Calu3 (cell line): ENCODE measurements at regions not wholly inside any gene's neighbourhood (a gene's known extent, or its start where the extent isn't known, plus 50 kb on each side); places are given as distances from the start of the nearest gene placed in this dataset.

ENCODE experiments used
- BruUV-seq: library from RNA; stranded (reverse); fragments of 400-500 nt; replicated peaks from 2 replicates; lab custom pipeline; 2021; lab: Mats Ljungman, UMichigan
- CTCF ChIA-PET: fragments of 300-600 bp; sonication (Branson Sonifier 250); formaldehyde crosslinking; loops from one replicate; lab custom pipeline; 2022; ENCODE audit warnings: antibody characterized with exemption; lab: Charles Lee
- DNase-seq: peaks from one replicate; pipeline ENCODE4 v3.0.0; 2022
- H3K27ac Mint-ChIP-seq: one replicate; pipeline ENCODE4 v1.8.0; 2022; ENCODE audit warnings: mixed read lengths; ENCODE audit not compliant: unreplicated experiment
- H3K27me3 Mint-ChIP-seq: one replicate; pipeline ENCODE4 v1.8.0; 2022; ENCODE audit warnings: mixed read lengths; ENCODE audit not compliant: unreplicated experiment
- H3K36me3 Mint-ChIP-seq: one replicate; pipeline ENCODE4 v1.8.0; 2022; ENCODE audit warnings: mild to moderate bottlenecking, moderate library complexity, mixed read lengths; ENCODE audit not compliant: insufficient read depth, unreplicated experiment
- H3K4me1 Mint-ChIP-seq: one replicate; pipeline ENCODE4 v1.8.0; 2022; ENCODE audit warnings: mild to moderate bottlenecking, low read depth, mixed read lengths; ENCODE audit not compliant: unreplicated experiment
- H3K4me3 Mint-ChIP-seq: one replicate; pipeline ENCODE4 v1.8.0; 2022; ENCODE audit warnings: mild to moderate bottlenecking, low read depth, moderate library complexity, mixed read lengths; ENCODE audit not compliant: unreplicated experiment
- H3K9me3 Mint-ChIP-seq: one replicate; pipeline ENCODE4 v1.8.0; 2022; ENCODE audit warnings: low read depth, mixed read lengths; ENCODE audit not compliant: unreplicated experiment
- intact Hi-C: fragments of 100-400 bp; cut with micrococcal nuclease; formaldehyde crosslinking; loops from one replicate; pipeline ENCODE4 v1.10.0; 2022; ENCODE audit not compliant: unreplicated experiment
- TF ChIP-seq, protein P1 (sequence below): fragments of 200-600 bp; IDR thresholded peaks from one replicate; pipeline ENCODE4 v1.8.0; 2022; ENCODE audit warnings: antibody characterized with exemption; ENCODE audit not compliant: unreplicated experiment

DNA sequence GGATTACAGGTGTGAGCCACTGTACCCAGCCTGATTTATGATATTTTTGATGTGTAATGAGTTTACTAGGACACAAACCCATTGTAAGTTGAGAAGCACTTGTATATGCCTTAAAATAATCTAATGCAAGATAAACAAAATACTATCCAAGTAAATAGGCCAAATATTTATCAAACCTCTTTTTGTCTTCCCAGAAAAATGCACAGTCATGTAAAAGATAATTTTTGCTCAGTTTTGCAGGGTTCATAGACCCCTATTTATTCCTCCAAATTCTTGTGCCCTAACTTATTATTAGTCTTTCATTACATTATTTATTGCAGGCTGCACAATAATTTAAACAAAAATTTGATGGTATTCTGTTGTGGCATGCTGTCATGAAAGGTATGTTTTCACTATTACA lies 1290.7 kb downstream of the STIM2 start:
- TF ChIP-seq, protein P1, sequence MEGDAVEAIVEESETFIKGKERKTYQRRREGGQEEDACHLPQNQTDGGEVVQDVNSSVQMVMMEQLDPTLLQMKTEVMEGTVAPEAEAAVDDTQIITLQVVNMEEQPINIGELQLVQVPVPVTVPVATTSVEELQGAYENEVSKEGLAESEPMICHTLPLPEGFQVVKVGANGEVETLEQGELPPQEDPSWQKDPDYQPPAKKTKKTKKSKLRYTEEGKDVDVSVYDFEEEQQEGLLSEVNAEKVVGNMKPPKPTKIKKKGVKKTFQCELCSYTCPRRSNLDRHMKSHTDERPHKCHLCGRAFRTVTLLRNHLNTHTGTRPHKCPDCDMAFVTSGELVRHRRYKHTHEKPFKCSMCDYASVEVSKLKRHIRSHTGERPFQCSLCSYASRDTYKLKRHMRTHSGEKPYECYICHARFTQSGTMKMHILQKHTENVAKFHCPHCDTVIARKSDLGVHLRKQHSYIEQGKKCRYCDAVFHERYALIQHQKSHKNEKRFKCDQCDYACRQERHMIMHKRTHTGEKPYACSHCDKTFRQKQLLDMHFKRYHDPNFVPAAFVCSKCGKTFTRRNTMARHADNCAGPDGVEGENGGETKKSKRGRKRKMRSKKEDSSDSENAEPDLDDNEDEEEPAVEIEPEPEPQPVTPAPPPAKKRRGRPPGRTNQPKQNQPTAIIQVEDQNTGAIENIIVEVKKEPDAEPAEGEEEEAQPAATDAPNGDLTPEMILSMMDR, result no peak
- no TSS peak for BruUV-seq
- Mint-ChIP-seq H3K4me1 (no peaks in the 10 kb centered on the region), H3K27me3 (no peaks in the 10 kb centered on the region), H3K36me3 (no peaks in the 10 kb centered on the region), H3K4me3 (no peak overlapping the region), H3K27ac (no peak overlapping the region), H3K9me3 (peaks cover 2% of the 10 kb centered on the region)
- intact Hi-C loops, result no loop called here
- no peak for DNase-seq
- CTCF ChIA-PET, result no interaction called here

DNA sequence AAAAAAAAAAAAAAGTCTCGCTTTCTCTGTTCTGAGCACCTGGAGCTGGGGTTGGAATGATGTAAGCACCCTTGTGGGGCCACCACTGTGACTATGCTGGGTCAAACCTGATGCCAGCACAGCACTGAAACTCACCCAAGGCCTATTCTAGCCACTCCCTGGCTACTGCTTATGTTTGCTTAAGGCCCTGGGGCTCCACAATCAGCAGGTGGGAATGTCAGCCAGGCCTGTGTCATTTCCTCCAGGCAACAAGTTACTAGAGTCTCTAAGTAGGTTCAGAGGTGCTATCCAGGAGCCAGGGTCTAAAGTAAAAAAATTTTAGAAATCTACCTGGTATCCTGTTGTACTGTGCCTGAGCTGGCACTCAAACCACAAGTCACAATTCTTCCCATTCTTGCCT lies 1306.8 kb downstream of the STIM2 start:
- H3K27me3 Mint-ChIP-seq, result no peaks in the 10 kb centered on the region
- intact Hi-C loops, result no loop called here
- no peak overlapping the region for H3K27ac Mint-ChIP-seq
- no peaks in the 10 kb centered on the region for H3K4me1 Mint-ChIP-seq
- CTCF ChIA-PET, result no interaction called here
- DNase-seq, result no peak
- no peaks in the 10 kb centered on the region for H3K36me3 Mint-ChIP-seq
- TF ChIP-seq, protein P1, result no peak
- no TSS peak for BruUV-seq
- H3K9me3 Mint-ChIP-seq, result peaks cover 6% of the 10 kb centered on the region
- H3K4me3 Mint-ChIP-seq, result no peak overlapping the region

DNA sequence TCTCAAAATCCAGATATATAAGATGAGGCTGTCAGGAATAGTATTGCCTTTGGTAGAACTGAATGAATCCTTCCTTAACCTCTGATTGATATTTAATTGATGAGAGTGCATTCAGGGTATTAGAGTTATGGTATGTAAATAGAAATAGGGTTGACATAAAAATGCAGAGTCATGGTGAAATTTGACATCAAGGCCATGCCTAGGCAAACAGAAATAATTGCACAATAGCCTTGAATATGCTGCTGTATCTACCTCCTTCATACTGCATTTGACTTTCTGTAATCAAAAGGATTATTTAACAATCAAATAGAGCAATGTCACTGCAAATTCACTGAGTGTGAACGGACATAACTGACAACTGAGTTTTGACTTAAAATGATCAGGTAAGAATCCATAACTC lies 1316.3 kb downstream of the STIM2 start:
- intact Hi-C loops, result no loop called here
- TF ChIP-seq, protein P1, result no peak
- DNase-seq, result no peak
- CTCF ChIA-PET, result no interaction called here
- no peaks in the 10 kb centered on the region for H3K27me3 Mint-ChIP-seq
- no peak overlapping the region for H3K27ac Mint-ChIP-seq
- H3K36me3 Mint-ChIP-seq, result no peaks in the 10 kb centered on the region
- BruUV-seq, result no TSS peak
- no peaks in the 10 kb centered on the region for H3K4me1 Mint-ChIP-seq
- peaks cover 2% of the 10 kb centered on the region for H3K9me3 Mint-ChIP-seq
- no peak overlapping the region for H3K4me3 Mint-ChIP-seq

DNA sequence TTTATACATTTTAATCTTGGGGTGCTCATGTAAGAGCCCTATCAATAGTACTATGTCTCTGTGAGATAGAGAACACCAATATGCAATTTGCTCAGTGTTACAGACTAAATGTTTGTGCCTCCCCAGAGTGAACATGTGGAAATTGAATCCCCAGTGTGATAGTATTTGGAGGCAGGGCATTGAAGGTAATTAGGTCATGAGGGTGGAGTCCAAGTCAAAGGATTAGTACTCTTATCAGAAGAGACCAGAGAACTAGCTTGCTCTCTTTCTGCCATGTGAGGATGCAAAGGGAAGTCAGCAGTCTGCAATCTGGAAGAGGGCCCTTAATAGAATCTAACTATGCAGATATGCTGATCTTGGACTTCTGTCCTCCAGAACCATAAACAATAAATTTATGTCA lies 1317.0 kb downstream of the STIM2 start:
- Mint-ChIP-seq H3K27me3 (no peaks in the 10 kb centered on the region), H3K27ac (no peak overlapping the region), H3K36me3 (no peaks in the 10 kb centered on the region), H3K9me3 (peaks cover 2% of the 10 kb centered on the region), H3K4me1 (no peaks in the 10 kb centered on the region), H3K4me3 (no peak overlapping the region)
- no TSS peak for BruUV-seq
- intact Hi-C loops, result no loop called here
- TF ChIP-seq, protein P1, result no peak
- no peak for DNase-seq
- CTCF ChIA-PET, result no interaction called here
